GOT3 (cell line): ENCODE measurements at regions not wholly inside any gene's neighbourhood (a gene's known extent, or its start where the extent isn't known, plus 50 kb on each side); places are given as distances from the start of the nearest gene placed in this dataset.

Source experiments
- DNase-seq: peaks from one replicate; lab custom pipeline; 2025; ENCODE audit warnings: mixed read lengths; lab: John Stamatoyannopoulos, UW

DNA sequence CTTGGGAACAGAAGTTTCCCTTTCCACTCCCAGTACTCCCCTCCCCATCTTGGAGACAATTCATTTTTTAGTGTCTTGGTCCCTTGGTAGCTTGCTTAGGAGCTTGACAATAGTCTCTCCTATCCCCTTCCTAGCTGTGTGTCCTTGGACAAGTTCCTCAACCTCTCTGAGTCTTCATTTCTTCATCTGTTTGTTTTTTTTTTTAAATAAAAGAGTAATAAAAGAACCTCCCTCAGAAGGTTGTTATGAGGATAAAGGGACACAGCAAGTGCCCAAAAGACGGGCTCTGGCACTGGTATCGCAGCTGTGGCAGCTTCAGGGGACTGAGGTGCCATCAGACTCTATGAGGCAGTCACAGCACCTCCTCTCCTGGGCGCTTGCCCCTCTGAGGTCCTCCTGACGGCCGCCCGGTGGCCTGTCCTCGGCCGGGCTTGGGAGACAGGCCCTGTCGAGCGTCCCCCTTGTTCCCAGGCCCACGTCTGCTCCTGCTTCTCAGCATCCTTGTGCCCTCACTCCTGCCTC is 689.2 kb downstream of the MATN1 start:
- no peak for DNase-seq

- DNase-seq: no peak
Measured at GRCh38 chr1:30033256-30034104, 689.9 kb downstream of the MATN1 start.

DNA sequence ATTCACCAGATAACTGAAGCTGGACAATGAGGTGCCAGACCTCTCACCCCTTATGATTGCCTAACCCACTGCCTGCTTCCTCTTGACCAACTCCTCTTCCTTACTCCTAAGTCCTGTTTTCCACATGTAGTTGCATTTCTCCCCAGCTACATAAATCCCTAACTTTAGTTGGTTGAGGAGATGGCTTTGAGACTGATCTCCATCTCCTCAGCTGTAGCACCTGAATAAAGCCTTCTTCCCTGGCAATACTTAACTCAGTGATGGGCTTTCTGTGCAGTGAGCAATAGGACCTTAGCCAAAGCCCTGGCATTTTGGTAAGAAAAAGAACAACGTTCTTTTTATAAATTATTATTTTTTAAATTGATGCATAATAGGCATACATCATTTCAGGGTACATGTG is 691.1 kb downstream of the MATN1 start:
- DNase-seq: no peak

DNA sequence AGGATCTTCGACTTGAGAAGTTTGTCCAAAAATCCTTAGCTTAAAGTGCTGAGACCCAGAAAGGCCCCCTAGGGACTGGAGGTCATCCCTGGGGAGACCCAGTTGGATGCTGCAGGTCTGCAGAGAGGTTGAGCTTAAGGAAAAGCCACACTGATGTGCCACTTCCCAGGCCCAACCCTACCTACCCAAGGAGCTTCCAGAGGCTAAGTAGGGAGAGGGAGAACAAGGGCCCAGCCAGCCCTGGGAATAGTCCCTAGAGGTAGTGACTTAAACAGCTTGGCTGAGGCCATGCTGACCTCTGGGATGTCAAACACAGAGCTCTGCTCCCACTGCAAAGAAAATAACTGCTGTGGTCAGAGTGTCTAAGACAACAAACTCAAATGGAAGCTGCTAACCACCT is 693.7 kb downstream of the MATN1 start:
- DNase-seq: no peak

DNA sequence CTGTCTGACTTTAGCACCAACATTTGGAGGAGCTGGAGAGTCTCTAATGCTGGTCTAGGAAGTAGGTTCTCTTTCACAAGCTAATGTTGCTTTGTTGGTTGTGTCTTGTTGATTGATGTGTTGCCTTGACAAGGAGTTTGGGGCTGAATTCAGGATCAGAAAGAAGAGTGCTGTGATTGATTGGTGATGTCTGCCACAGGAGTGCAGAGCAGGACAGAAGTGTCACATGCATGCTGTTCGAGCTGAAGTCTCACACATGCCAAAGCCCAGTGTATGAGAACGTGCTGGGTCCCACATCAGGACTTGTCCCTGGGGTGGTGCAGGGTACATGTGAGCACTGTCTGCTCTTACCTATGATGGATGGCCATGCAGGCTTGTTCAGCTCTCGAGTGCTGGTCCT is 694.4 kb downstream of the MATN1 start:
- no peak for DNase-seq

DNA sequence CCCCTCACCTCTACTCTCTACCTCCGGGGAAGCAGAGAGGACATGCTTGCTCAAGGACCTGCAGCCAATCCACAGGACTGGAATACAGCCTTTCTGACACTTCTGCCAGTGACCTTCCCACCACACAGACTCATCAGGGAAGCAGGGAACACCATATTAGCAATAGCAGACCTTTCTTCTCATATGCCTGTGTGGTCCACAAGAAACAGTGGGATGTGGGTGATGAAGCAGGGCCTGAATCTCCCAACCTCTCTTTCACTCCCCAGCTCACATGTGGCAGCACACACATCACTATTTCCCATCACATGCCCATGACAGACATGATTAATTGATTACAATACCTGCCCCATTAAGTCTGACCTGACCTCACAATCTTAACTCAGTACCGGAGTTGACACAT is 695.1 kb downstream of the MATN1 start:
- DNase-seq: no peak

DNA sequence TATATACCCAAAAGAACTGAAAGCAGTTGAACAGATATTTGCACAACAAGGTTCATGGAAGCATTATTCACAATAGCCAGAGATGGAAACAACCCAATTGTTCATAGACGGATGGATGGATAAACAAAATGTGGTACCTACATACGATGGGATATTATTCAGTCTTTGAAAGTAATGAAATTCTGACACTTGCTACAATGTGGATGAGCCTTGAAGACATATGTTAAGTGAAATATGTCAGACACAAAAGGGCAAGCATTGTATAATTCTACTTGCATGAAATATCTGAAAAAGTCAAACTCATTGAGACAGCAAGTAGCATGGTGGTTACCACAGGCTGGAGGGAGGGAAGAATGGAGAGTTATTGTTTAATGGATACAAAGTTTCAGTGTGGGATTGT is 696.1 kb downstream of the MATN1 start:
- DNase-seq: no peak

- DNase-seq: no peak
Measured at GRCh38 chr1:30024411-30025195, 698.8 kb downstream of the MATN1 start.

GRCh38 chr1:30023339-30024022 is 699.9 kb downstream of the MATN1 start:
- no peak for DNase-seq

DNA sequence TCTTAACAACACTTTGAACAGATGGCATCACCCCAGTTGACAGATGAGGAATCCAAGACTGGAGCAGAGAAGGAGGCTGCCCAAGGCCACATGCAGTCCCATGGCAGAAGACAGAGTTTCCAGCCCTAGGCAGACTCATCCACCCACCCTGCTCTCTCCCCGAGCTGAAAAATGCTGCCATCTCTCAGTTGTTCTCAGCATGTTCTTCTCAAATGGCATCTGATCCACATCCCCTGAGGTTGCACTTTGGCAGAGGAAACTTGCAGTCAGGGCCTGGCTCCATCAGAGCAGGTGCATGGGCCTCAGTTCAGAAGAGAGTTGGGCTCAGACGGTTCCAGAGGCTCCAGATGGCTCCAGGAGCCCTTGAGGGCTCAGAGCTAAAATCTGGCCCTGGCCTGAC is 709.4 kb downstream of the MATN1 start:
- no peak for DNase-seq

- no peak for DNase-seq
Measured at GRCh38 chr1:30012455-30013440, 710.6 kb downstream of the MATN1 start.

DNA sequence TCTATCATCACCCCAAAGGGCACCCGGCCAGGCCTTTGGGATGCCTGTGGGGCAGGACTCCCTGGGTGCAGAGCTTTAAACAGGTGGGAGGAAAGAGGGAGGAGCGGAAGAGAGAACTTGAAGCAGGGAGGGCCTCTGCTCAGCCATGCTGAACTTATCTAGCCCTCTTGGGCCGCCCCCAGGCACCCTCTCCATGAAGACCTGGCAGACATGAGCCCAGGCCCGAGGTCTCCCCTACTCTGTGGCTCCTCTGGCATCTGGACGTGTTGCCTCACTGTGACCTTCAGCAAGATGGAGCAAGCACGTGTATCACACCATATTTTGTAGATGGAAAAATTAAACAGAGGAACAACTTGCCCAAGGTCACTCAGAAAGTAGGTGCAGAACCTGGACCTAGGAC is 711.4 kb downstream of the MATN1 start:
- no peak for DNase-seq

DNA sequence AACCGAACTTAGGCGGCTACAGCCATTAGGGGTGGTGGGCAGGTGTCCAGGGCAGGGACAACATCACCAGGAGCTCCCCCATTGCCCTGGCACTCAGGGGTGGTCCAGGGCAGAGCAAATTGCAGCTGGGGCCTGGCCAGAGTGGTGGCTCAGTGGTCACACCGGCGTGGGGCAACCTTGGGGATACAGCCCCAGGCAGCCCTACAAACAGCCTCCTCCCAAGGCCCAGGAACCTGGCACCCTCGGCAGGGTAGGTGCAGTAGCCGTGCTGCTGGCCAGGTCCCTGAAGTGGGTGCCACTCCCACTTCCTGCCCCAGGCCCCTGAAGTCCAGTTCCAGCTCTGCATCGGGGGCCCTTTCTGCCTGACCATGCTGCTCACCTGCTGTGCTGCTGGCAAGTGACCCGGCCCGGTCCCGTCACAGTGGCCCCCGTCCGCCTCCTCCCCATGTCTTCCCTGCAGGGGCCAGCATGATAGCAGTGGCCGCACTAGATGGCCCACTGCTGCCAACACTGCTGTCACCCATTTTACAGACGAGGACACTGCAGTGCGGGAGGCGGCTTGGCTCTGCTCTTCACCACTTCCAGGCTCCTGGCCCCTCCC is 712.8 kb downstream of the MATN1 start:
- DNase-seq: no peak

- no peak for DNase-seq
Measured at GRCh38 chr1:30009720-30010119, 713.7 kb downstream of the MATN1 start.

GRCh38 chr1:30008998-30009657 is 714.3 kb downstream of the MATN1 start:
- DNase-seq: no peak

GRCh38 chr1:30008372-30008997 is 714.9 kb downstream of the MATN1 start:
- DNase-seq: no peak

DNA sequence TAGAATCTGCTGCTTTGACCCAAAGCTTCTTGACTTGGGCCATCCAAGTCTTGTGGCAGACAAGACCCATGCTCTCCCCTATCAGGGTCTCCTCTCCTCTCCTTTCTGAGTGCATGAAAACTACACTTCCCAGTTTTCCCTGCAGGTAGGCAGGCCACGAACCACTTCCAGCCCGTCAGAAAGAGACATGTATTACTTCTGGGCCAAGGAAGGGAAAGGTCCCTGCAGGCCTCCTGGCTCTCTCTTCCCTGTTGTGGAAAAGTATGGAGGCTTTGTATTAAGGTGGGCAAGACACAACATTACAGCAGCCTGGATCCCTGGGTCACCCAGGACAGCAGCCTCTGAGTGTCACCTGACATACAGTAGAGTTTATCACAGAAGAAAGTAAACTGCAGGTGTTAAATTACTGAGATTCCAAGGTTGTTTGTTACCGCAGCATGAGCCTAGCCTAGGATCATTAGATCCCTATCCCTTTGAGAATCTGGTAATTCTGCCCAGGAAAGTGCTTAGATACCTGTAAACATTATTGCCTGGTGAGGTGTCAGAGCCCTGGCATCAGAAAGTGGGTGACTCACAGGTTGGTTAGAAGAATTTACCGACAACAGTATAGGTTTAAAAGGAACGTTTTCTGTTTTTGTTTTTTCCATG is 717.3 kb downstream of the MATN1 start:
- DNase-seq: no peak

DNA sequence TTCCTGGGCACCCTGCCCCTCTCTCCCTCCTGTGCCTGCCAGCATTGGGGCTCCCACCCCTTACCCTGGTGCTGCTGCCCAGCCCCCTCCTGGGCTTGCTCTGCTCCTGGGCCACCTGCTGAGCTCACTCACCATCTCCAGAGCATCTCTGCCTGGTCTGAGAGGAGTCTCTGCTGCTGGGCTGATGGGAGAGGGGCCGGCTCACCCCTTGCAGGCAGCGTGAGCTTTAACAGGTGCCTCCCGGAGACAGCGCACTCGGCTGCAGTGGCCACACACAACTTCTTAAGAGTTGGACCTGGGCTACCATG is 721.7 kb downstream of the MATN1 start:
- no peak for DNase-seq

GRCh38 chr1:30001011-30001731 is 722.2 kb downstream of the MATN1 start:
- no peak for DNase-seq
